ENCODE measurements at regions not wholly inside any gene's neighbourhood (a gene's known extent, or its start where the extent isn't known, plus 50 kb on each side); places are given as distances from the start of the nearest gene placed in this dataset.
"Not testable (repeated sequence)": the region's sequence is repeated elsewhere in the genome, so short reads cannot be mapped to it uniquely, and the experiment has no call there.

GRCh38 chr6:144535630-144536029 lies 250.5 kb downstream of the UTRN start:
- DNase-seq (ENCODE audit: low read depth): no peak

GRCh38 chr6:144536079-144536478 lies 250.9 kb downstream of the UTRN start:
- no peak for DNase-seq (ENCODE audit: low read depth)

GRCh38 chr6:144543006-144543871 lies 258.1 kb downstream of the UTRN start:
- no peak for DNase-seq (ENCODE audit: low read depth)

GRCh38 chr6:144544266-144544830 lies 259.2 kb downstream of the UTRN start:
- no peak for DNase-seq (ENCODE audit: low read depth)

- no peak for DNase-seq (ENCODE audit: low read depth)
Measured at GRCh38 chr6:144546807-144547206, 261.7 kb downstream of the UTRN start.

- no peak for DNase-seq (ENCODE audit: low read depth)
Measured at GRCh38 chr6:144547409-144547808, 262.3 kb downstream of the UTRN start.

- no peak for DNase-seq (ENCODE audit: low read depth)
Measured at GRCh38 chr6:144548536-144548935, 263.4 kb downstream of the UTRN start.

- no peak for DNase-seq (ENCODE audit: low read depth)
Measured at GRCh38 chr6:144549837-144550747, 265.0 kb downstream of the UTRN start.

GRCh38 chr6:144551339-144551738 lies 266.2 kb downstream of the UTRN start:
- no peak for DNase-seq (ENCODE audit: low read depth)

GRCh38 chr6:144555066-144555465 lies 269.9 kb downstream of the UTRN start:
- no peak for DNase-seq (ENCODE audit: low read depth)

- no peak for DNase-seq (ENCODE audit: low read depth)
Measured at GRCh38 chr6:144559865-144560593, 274.9 kb downstream of the UTRN start.

GRCh38 chr6:144561455-144562043 lies 276.4 kb downstream of the UTRN start:
- no peak for DNase-seq (ENCODE audit: low read depth)

- no peak for DNase-seq (ENCODE audit: low read depth)
Measured at GRCh38 chr6:144564202-144564601, 279.1 kb downstream of the UTRN start.

- DNase-seq (ENCODE audit: low read depth): no peak
Measured at GRCh38 chr6:144566868-144567615, 281.9 kb downstream of the UTRN start.

GRCh38 chr6:144568241-144568640 lies 283.1 kb downstream of the UTRN start:
- no peak for DNase-seq (ENCODE audit: low read depth)

- not testable (repeated sequence) for DNase-seq (ENCODE audit: low read depth)
Measured at GRCh38 chr6:144572541-144572940, 287.4 kb downstream of the UTRN start.

GRCh38 chr6:144574796-144575195 lies 289.7 kb downstream of the UTRN start:
- DNase-seq (ENCODE audit: low read depth): no peak

GRCh38 chr6:144575327-144575726 lies 290.2 kb downstream of the UTRN start:
- DNase-seq (ENCODE audit: low read depth): no peak

GRCh38 chr6:144576871-144577270 lies 291.7 kb downstream of the UTRN start:
- no peak for DNase-seq (ENCODE audit: low read depth)

Measured in stimulated activated CD8-positive, alpha-beta memory T cell treated with anti-CD3 and anti-CD28 coated beads, Interleukin-15, amount 100 ng/mL, for 24 hours (primary cell).